NCI-H345 treated with DMSO at 0.1 percent for 48 hours (cell line): ENCODE measurements at regions not wholly inside any gene's neighbourhood (a gene's known extent, or its start where the extent isn't known, plus 50 kb on each side); places are given as distances from the start of the nearest gene placed in this dataset.

Experiments used
- DNase-seq: peaks from one replicate; lab custom pipeline; 2025; ENCODE audit not compliant: unreplicated experiment; lab: John Stamatoyannopoulos, UW

DNA sequence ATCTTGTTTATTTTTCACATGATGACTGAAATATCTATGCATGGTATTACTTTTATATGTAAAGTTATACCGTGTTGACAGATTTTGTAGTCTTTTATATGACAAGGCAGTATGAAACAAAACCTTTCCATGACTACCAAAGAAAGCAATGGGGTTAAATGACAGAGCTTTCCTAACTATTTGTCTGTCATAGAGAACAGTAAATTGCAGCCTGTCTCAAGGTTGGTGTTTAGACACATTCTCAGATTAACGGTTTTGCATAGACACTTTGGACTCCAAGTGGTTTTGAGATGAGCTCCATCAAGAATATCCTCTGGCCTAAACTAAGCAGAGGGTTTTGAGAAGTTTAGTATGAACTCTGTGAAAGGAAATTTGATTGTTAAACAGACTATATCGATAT, 180.7 kb upstream of the TENM3 start:
- DNase-seq, result no peak

DNA sequence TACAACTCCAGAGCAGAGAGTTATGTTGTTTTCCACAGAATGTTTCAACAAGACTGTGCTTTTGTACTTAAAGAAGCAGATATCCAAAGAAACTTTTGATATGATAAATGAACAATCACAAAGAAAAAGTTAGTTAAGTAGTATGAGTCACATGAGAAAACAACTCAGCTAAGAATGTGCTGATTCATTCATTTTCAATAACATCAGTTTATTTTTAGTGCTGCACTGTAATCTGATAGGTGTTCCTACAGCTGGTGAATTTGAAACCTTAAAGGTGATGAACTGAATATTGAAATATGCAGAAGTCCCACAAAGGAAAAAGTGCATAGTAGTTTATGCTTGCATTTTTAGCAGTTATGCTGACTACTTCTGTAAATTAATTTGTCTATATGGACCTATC, 180.3 kb upstream of the TENM3 start:
- DNase-seq, result no peak

DNA sequence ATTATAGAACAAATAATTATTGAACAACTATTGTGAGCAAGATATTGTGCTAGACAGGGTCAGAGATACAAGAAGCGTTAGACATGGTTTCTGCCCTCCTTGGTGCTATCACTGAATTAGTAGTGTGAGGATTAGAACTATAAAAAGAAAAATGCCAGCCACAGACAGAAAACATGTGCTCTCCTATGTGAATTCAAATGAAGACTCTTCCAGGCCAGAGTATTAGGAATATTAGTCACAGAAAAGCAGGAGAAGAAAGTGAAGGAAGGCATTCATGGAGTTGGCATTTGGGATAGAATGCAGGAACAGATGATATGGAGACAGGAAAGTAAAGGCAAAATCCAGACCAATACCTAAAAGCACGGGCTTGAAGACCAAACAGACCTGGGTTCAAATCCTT, 179.6 kb upstream of the TENM3 start:
- DNase-seq, result no peak

DNA sequence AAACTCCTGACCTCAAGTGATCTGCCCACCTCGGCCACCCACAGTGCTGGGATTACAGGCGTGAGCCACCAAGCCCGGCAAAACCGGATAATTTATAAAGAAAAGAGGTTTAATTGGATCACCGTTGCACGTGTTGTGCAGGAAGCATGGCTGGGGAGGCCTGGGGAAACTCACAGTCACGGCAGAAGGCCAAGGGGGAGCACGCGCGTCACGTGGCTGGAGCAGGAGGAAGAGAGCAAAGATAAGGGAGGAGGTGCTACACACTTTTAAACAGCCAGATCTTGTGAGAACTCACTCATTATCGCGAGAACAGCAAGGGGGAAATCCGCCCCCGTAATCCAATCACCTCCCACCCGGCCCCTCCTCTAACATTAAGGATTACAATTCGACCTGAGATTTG, 177.9 kb upstream of the TENM3 start:
- DNase-seq, result no peak

DNA sequence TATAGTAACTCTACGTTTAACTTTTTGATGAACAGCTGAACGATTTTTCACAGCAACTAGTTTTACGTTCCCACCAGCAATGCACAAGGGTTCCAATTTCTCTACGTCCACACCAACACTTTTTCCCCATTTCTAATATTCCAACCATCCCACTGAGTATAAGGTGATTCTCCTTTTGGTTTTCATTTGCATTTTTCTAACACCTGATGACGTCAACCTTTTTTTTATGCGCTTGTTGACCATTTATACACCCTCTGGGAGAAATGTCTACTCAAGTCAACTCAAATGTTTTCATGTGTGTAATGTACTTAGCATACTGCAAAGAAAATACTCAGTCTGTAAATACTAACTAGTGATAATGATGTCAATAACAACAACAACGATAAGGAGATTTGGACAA, 177.2 kb upstream of the TENM3 start:
- DNase-seq, result no peak

DNA sequence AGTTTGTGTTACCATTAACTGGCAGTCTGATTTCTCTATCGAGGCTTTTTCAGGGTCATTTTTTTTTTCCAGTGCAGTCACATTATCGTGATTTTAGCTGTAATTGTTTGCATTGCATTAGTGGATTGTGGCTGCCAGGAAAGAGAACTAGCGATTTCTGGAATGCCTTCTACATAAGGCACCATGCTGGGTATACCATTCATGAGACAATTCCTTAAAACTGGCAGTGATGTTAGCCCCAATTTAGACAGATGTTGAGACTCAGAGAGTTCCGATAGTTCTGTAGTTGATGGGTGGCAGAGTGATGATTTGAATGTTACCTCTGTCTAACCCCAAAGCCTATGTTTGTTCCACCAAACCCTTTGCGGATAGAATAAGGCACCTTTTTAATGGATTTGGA, 175.4 kb upstream of the TENM3 start:
- no peak for DNase-seq

DNA sequence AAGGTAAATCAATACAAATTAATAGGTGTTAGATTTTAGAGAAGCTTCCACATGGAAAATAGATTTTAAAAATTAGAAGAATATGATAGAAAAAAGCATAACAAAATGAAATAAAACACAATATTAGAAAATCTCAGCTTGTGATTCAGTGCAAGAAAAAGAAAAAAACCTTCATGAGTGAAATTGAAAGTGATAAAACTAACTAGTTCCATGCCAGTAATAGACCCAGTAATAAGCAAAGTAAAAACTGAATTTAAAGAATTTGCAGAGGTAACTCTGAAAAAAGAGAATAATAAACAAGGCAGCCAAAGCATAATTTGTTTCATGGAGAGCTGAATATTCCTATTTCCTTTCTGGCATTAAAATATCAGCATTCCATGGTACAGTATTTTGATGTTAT, 174.3 kb upstream of the TENM3 start:
- no peak for DNase-seq

DNA sequence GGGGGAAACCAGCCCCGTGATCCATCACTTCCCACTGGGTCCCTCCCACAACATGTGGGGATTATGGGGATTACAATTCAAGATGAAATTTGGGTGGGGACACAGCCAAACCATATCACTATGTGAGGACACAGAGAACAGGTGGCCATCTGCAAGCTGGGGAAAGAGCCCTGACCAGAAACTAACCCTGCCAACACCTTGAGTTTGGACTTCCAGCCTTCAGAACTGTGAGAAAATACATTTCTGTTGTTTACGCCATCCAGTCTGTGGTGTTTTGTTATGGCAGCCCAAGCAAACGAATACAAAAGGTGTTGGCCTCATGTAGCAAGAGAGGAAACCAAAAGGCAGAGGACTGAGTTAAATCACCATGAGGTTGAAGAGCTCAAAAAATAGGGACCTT, 169.9 kb upstream of the TENM3 start:
- no peak for DNase-seq

DNA sequence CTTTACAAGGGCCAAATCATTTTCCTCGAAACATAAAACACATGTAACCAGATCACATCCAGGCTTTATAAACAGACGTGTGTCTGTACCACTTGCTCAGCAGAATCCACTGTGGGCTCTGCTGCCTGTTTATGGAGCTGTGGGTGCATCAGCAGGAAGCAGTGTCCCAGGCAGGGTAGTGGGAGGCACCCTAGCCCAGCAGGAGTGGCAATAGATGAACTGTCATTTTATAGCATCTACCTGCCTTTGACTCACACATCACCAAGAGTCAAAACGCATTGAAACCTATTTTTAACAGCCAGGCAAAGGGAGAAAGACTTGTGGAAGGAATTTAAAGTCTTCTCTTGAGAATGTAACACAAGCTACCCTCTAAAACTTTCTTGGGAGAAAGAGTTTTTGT, 169.1 kb upstream of the TENM3 start:
- no peak for DNase-seq

DNA sequence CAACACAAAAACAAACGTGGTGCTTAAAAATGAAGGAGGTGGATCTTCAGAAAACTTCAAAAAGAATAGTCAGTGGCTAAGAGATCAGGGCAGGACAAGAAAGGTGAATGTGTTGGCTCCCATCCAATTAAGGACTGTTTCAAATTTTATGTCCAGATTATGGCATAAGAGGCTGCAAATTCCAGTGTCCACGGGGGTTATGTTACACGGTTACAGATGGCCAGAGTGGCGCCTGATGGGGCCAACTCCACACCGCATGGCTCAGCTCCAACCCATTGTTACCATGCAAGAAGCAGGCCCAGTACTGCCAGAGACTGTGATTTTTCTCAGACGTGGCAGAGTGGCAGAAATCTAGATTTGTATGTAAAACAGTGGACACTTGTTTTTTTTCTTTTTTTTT, 168.4 kb upstream of the TENM3 start:
- no peak for DNase-seq

DNA sequence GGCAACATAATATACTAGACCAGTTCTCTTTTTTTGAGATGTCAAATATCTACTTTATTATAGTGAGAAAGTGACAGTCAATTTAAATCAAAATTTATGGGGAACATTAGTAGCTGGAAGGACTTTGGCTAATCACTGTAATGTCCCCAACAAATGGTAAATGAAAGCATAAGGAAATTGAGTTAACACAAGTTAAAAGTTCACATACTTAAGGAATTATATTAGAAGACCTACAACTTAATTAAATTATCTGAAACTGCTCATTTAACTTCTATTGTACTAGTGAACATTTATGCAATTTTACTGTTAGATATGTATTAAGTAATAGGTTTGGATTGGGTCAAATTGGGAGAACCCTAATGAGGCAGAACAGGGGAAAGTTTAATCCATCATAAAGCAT, 160.3 kb upstream of the TENM3 start:
- no peak for DNase-seq

DNA sequence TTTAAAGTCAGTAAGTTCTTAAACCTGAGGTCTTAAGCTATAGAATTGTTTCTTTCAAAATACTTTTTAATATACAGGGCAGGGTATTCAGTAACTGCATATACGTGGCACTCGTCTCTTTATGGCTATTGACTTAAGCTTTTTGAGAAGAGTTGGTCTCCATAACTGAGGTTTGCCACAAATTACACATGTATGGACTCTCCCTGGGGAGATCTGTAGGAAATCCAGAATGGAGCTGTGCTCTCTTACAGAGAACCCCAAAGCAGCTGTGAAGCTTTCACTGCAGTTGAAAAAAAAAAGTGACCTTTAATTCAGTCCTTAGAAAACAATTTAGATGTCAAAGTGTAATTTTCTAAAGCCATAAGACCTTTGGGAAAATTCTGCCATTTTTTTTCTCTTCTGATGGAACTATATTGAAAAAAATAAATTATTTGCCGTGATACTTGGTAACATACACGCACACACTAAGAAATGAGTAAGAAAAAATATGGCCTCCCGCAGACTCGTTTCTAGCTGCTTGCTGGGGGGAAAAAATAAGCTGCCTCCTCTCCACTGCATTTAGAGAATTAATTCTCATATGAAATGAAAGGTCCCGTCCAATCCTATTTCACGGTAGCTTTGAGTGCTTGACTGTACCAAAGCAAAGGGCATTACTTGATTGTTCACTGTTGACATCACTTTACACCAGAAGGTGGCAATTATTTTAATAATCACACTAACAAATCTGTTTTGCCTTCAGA, 159.4 kb upstream of the TENM3 start:
- DNase-seq, result no peak

DNA sequence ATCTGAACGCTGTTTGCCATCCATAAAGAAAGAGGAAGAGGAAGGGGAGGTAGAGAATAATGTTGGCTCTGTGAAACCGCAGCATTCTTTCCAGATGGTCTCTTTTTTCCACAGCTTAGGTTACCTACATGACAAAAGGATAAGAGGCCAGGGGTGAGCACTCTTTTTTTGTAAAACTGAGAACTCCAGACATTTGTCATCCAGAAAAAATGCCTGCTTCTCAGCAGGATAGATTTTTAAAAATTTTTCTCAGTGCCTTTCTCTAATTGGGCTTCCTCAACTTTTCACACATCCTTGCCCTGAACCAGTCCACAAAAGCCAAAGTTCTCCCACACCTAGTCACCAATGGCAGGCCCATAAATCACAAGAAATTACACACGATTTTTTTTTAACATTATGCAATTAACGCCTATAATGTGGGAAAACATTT, 158.1 kb upstream of the TENM3 start:
- no peak for DNase-seq

DNA sequence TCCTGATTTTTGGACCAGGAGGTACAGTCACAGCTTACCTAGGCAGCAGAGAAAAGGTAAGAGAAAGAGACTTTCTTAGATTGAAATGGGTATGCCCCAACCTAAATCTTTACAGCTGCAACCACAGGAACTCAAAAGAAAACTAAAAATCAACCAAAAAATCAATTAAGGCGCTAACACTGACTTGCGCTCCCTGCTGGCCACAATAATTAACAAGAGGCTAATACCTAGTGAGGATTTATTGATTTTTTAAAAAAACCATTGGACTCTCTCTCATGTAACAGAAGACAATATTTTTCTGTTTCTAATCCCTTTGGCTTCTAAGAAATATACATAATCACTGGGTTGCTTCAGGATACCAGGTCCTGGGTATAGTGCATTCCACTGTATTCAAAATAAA, 153.9 kb upstream of the TENM3 start:
- DNase-seq, result no peak

DNA sequence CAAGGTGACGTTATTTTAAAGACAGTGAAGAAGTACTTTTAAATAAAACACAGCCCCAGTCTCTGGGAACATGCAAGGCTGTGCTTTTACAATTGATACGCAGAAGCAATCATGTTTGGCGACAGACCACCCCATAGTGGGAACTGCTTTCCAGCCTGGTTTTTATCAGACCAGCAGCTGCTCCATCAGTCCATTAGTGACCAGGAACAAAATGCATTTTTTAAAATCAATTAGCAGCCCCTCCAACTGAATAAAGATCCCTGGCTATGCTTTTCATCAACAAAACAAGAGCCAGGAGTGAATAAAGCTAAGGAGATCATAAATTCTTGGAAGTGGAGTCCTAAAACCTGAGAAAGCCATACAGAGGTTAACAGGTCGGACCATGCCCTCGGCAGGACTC, 153.0 kb upstream of the TENM3 start:
- no peak for DNase-seq

DNA sequence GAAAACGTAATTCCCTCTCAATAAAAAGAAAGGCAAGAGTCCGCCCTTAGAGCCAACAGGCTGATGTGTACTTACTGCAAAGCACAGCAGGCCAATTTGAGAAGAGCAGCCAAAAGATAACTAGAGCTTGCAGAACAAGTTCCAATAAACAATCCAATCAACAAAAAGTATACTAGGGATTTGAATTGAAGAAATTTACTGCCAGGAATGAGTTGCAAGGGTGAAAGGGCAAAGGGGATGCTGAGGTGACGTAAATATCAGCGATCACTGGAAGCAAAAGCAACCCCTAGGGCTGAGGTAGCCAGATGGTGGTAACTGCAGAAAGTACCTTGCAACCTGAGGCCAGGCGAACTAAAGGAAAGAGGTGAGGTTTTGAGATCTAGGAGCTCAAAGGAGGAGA, 152.1 kb upstream of the TENM3 start:
- DNase-seq, result no peak

DNA sequence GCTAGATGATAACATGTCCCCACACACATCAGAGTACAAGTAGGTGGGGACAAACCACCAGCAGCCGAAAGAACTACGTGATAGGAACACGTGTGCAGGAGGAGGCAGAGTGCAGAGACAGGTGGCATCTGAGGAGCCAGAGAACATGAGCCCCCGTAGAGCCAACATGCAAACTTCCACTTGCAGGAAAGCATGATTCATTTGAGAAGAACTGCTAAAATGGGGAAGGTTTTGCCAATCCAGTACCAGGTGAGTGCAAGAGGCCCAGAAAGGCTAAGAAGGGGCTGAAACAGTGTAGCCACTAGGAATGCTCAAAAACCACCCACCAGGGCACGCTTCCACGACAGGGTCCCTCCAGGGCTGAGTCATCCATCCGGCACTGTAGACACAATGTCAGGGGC, 149.8 kb upstream of the TENM3 start:
- no peak for DNase-seq

DNA sequence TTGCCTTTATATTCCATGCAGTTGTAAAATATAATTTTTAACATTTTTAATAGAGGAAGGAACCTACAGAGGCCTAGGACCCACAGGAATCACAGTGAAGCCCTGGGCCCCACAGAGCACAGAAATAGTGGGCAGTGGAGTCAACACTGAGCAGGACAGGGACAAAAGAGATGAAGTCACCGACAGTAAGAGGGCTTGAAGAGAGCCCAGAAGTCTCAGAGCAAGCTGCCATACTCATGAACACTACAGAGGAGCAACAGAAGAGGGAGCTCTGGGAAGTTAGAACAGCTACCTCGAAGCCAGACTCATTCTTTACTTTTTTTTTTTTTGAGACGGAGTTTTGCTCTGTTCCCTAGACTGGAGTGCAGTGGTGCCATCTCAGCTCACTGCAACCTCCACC, 149.3 kb upstream of the TENM3 start:
- no peak for DNase-seq

DNA sequence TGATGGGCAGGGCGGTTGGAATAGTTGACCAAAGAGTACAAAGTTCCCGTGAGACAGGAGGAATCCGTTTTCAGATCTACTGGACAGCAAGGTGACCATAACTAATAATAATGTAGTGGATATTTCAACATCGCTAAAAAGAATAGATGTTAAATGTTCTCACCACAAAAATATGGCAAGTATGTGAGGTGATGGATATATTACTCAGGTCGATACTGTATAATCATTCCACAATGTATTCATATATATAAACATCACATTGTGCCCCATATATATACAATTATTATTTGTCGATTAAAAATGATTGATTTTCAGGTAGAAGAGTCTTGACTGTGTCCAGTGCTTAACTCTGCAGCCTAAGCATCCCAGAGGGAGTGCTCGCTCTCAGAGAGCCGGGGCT, 141.6 kb upstream of the TENM3 start:
- no peak for DNase-seq

DNA sequence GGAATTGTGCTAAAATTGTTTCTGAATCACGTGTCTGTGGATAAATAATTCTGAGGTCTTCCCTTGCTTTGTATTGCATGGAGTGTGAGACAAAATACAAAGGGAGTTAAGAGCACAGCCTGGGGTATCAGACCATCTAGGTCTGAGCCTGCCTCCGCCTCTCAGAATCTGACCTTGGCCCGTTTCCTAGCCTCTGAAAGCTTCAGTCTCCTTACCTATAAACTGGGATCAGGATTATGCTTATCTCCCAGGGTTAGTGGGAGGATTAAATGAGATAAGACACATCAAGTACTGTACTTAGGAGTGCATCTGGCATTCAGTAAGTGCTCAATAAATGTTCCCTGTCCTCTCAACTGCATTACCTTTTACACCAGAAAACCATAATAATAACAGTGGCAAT, 140.6 kb upstream of the TENM3 start:
- no peak for DNase-seq

DNA sequence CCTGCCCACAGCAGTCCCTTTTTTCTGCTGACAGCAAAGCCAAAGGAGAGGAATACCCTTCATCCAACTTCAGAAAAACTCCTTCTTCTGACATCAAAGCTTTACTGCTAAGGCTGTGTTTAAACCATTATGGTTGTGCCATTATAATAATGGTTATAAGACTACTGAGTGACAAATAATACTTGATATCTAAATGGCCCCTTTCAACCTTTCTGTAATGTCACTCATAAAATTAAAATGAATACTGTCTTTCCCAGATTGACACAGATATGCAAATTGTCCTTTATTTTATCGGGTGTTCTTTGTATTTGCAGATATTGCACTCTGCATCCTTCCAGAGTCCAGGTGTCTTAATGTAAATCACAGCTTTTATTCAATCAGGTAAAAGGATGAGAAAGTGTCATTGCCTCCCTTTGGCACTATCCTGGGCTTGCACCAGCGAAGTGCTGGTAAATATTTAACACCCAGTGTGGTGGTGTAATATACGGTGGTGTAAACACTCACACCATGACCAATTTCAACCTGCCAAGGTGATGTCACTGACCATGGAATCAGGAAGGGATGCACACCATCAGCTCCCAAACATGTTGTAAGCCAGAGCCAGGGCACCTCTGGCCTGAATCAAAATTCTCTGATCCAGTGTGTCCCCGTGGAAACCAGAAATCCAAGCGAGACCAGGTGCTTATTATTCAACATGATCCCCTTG, 139.4 kb upstream of the TENM3 start:
- no peak for DNase-seq

DNA sequence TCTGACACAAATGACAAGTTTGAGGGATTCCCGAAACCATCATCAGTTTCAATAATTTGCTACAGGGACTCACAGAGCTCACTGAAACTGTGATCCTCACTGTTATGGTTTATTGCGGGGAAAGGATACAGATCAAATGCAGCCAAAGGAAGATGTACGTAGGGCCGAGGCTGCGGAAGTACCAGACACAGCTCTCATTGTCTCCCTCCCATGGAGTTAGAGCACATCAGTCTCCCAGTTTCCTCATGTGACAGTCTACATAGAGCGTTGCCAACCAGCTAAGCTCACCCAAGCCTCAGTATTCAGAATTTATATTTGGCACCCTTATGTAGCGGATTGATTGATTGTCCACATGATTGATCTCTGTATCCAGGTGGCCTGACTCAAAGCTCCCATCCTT, 137.8 kb upstream of the TENM3 start:
- no peak for DNase-seq

DNA sequence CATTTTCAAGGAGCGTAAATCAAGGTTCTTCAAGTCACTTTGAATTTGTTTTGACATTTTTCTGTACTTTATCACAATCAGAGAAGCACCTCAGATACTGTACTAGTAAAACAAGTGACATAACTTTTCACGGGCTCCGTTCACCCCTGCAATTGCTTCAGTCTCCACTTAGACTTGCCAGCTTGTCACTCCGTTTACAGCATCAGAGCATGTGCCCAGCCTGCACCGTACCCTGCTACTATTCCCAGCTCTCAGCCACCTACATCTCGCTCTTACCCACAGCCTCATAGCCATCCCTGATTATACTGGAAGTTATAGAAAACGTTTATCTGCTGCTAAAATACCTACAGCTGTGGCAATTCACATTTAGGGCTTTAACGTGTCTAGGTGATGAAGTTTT, 135.3 kb upstream of the TENM3 start:
- no peak for DNase-seq
